ENCODE measurements at regions not wholly inside any gene's neighbourhood (a gene's known extent, or its start where the extent isn't known, plus 50 kb on each side); places are given as distances from the start of the nearest gene placed in this dataset.

DNA sequence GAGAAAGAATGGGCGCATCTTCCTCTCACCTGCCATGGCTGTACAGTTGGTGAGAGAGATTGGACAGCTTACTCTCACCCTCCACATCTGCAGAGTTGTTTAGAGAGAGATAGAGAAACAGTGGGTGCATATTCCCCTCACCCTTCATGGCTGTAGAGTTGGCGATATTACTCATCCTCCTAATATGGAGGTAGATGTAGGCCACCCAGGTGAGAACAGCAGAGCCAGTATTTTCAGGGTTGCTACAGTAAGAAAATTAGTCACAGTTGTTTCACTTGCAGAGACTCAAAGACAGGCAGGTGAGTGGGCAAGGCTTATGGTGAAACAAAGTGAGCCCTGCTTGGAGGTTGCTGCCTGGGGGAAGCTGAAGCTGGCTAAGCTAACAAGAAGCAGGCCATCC is 65.0 kb upstream of the PFKP start:
- H3K4me1 Mint-ChIP-seq, result peaks cover 0 to 4% of the 10 kb centered on the region in 2 experiments; a peak in 1 of 4 replicates
- Histone ChIP-seq H3K23ac (ENCODE audit: insufficient read length, low read depth, low read length) (no peak overlapping the region), H4K20me1 (ENCODE audit: control insufficient read depth, insufficient read depth, insufficient read length) (no peaks in the 10 kb centered on the region), H4K8ac (replicated peaks; ENCODE audit: insufficient read length, low read depth, low read length) (no peak overlapping the region), H3K18ac (ENCODE audit: insufficient read length, low read depth, low read length) (no peak overlapping the region), H3K9me3 (ENCODE audit: control insufficient read depth, low read depth, low read length) (no peaks in the 10 kb centered on the region), H3K56ac (ENCODE audit: insufficient read length, low read depth, low read length) (no peak overlapping the region), H3K79me2 (ENCODE audit: insufficient read depth, low read length) (no peaks in the 10 kb centered on the region), H3K23me2 (ENCODE audit: insufficient read length, low read depth, low read length, poor library complexity, severe bottlenecking) (no peaks in the 10 kb centered on the region), H2BK5ac (ENCODE audit: insufficient read length, low read length) (no peak overlapping the region), H3K4ac (ENCODE audit: low read depth, low read length) (no peak overlapping the region), H2BK20ac (ENCODE audit: low read depth, low read length, poor library complexity, severe bottlenecking) (no peak overlapping the region), H3K79me1 (ENCODE audit: insufficient read depth, low read depth, low read length, poor library complexity, severe bottlenecking) (no peaks in the 10 kb centered on the region), H3T11ph (ENCODE audit: low read length) (no peak overlapping the region), H3K14ac (ENCODE audit: insufficient read depth, low read length) (no peak overlapping the region), H3K27ac (ENCODE audit: insufficient read length, low read depth, low read length) (no peak overlapping the region), H3K9ac (ENCODE audit: extremely low read depth, insufficient read length, low read length) (no peak overlapping the region), H3K27me3 (ENCODE audit: insufficient read depth, low read length) (no peaks in the 10 kb centered on the region), H3K4me1 (ENCODE audit: insufficient read depth, low read length) (no peaks in the 10 kb centered on the region), H2AFZ (ENCODE audit: low read length) (no peak overlapping the region), H4K5ac (ENCODE audit: insufficient read length, low read depth, low read length) (no peak overlapping the region), H3K4me2 (ENCODE audit: insufficient read depth, insufficient read length, low read length) (no peak overlapping the region), H2AK5ac (ENCODE audit: insufficient read length, low read length) (no peak overlapping the region), H2BK15ac (ENCODE audit: low read depth, low read length) (no peak overlapping the region), H2BK12ac (ENCODE audit: insufficient read length, low read depth, low read length) (no peak overlapping the region), H2BK120ac (ENCODE audit: low read depth, low read length, poor library complexity, severe bottlenecking) (no peak overlapping the region), H4K91ac (ENCODE audit: insufficient read length, low read depth, low read length) (no peak overlapping the region)
- H3K36me3 Mint-ChIP-seq (ENCODE audit: insufficient read depth in 1 of 3, low read depth in 3 of 3), result peaks cover 3 to 11% (median 4%) of the 10 kb centered on the region in 3 experiments; a peak in 5 of 7 replicates
- no peak overlapping the region for H3K4me3 Mint-ChIP-seq
- no peak overlapping the region; a peak in 1 of 7 replicates for H3K27ac Mint-ChIP-seq
- peaks cover 11 to 15% of the 10 kb centered on the region in 2 experiments for H3K9me3 Mint-ChIP-seq
- DNase-seq, result no peak
- WGBS (ENCODE audit: extremely low coverage, insufficient read length, low lambda C conversion rate), result no CpG with 5 or more reads among the region's 2 CpGs
- TF ChIP-seq, protein P1, sequence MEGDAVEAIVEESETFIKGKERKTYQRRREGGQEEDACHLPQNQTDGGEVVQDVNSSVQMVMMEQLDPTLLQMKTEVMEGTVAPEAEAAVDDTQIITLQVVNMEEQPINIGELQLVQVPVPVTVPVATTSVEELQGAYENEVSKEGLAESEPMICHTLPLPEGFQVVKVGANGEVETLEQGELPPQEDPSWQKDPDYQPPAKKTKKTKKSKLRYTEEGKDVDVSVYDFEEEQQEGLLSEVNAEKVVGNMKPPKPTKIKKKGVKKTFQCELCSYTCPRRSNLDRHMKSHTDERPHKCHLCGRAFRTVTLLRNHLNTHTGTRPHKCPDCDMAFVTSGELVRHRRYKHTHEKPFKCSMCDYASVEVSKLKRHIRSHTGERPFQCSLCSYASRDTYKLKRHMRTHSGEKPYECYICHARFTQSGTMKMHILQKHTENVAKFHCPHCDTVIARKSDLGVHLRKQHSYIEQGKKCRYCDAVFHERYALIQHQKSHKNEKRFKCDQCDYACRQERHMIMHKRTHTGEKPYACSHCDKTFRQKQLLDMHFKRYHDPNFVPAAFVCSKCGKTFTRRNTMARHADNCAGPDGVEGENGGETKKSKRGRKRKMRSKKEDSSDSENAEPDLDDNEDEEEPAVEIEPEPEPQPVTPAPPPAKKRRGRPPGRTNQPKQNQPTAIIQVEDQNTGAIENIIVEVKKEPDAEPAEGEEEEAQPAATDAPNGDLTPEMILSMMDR (conservative IDR thresholded peaks at IDR 0.05), result no peak
- peaks cover 6% of the 10 kb centered on the region for H3K27me3 Mint-ChIP-seq (ENCODE audit: low read depth)
